Loucy (cell line): ENCODE measurements at regions not wholly inside any gene's neighbourhood (a gene's known extent, or its start where the extent isn't known, plus 50 kb on each side); places are given as distances from the start of the nearest gene placed in this dataset.

ENCODE experiments used
- H2AFZ ChIP-seq: fragments of 200-600 bp; sonication (generic); 2 replicates; pipeline ENCODE4 v1.6.0; 2016; ENCODE audit warnings: antibody characterized with exemption, mild to moderate bottlenecking, low read length, moderate library complexity
- H3F3A ChIP-seq: fragments of 200-600 bp; 2 replicates; pipeline ENCODE4 v1.6.0; 2016; ENCODE audit warnings: antibody characterized with exemption, low read depth, mild to moderate bottlenecking
- H3K27me3 ChIP-seq: fragments of 200-600 bp; sonication (generic); 2 replicates; pipeline ENCODE4 v1.6.1; 2014; ENCODE audit warnings: low read length, mild to moderate bottlenecking; ENCODE audit not compliant: insufficient read depth, poor library complexity, severe bottlenecking
- H3K36me3 ChIP-seq: fragments of 200-600 bp; sonication (generic); 2 replicates; pipeline ENCODE4 v1.6.1; 2016; ENCODE audit warnings: low read length; ENCODE audit not compliant: insufficient read depth
- H3K4me1 ChIP-seq: fragments of 200-600 bp; sonication (generic); 2 replicates; pipeline ENCODE4 v1.5.1; 2014; ENCODE audit warnings: low read length, mild to moderate bottlenecking; ENCODE audit not compliant: insufficient read depth, poor library complexity, severe bottlenecking
- H3K4me2 ChIP-seq: fragments of 200-600 bp; sonication (generic); 2 replicates; pipeline ENCODE4 v1.6.0; 2014; ENCODE audit warnings: antibody characterized with exemption, low read length, low read depth, mild to moderate bottlenecking; ENCODE audit not compliant: poor library complexity, severe bottlenecking
- H3K4me3 ChIP-seq: fragments of 200-600 bp; sonication (generic); 2 replicates; pipeline ENCODE4 v1.5.1; 2014; ENCODE audit warnings: low read length, mild to moderate bottlenecking, mixed read lengths; ENCODE audit not compliant: poor library complexity, severe bottlenecking
- H3K79me2 ChIP-seq: fragments of 200-600 bp; sonication (generic); 2 replicates; pipeline ENCODE4 v1.6.1; 2014; ENCODE audit warnings: low read length; ENCODE audit not compliant: insufficient read depth
- H3K9ac ChIP-seq: fragments of 200-600 bp; sonication (generic); 2 replicates; pipeline ENCODE4 v1.6.0; 2014; ENCODE audit warnings: mild to moderate bottlenecking, low read depth, low read length, moderate library complexity; ENCODE audit not compliant: poor library complexity, severe bottlenecking
- H3K9me2 ChIP-seq: fragments of 200-600 bp; sonication (generic); replicated peaks from 2 replicates; pipeline ENCODE4 v1.6.1; 2016; ENCODE audit warnings: low read depth, low read length, mixed read lengths
- H3K9me3 ChIP-seq: fragments of 200-600 bp; sonication (generic); 2 replicates; pipeline ENCODE4 v1.6.1; 2014; ENCODE audit warnings: mild to moderate bottlenecking, antibody characterized with exemption, low read length, low read depth; ENCODE audit not compliant: insufficient read depth
- H4K20me1 ChIP-seq: fragments of 200-600 bp; sonication (generic); 2 replicates; pipeline ENCODE4 v1.6.0; 2014; ENCODE audit warnings: antibody characterized with exemption, low read length, mild to moderate bottlenecking; ENCODE audit not compliant: insufficient read depth, poor library complexity, severe bottlenecking
- EZH2phosphoT487 ChIP-seq: fragments of 200-600 bp; IDR thresholded peaks from 2 replicates; pipeline ENCODE4 v1.6.1; 2018; ENCODE audit warnings: antibody characterized with exemption, mild to moderate bottlenecking, moderate library complexity, borderline replicate concordance
- TF ChIP-seq, protein P1 (sequence below): fragments of 200-600 bp; sonication (generic); conservative IDR thresholded peaks from 2 replicates; pipeline ENCODE4 v1.5.1; 2014; ENCODE audit warnings: mild to moderate bottlenecking, antibody characterized with exemption, low read length

- Histone ChIP-seq H3K9ac (no peak overlapping the region), H3K4me3 (no peak overlapping the region), H3K36me3 (no peaks in the 10 kb centered on the region), H3K79me2 (no peaks in the 10 kb centered on the region), H3K27me3 (no peaks in the 10 kb centered on the region), H4K20me1 (no peaks in the 10 kb centered on the region), H3K4me1 (no peaks in the 10 kb centered on the region), H2AFZ (no peak overlapping the region), H3K9me2 (no peaks in the 10 kb centered on the region), H3K9me3 (no peaks in the 10 kb centered on the region), H3K4me2 (no peak overlapping the region), H3F3A (no peaks in the 10 kb centered on the region)
- TF ChIP-seq, protein P1, sequence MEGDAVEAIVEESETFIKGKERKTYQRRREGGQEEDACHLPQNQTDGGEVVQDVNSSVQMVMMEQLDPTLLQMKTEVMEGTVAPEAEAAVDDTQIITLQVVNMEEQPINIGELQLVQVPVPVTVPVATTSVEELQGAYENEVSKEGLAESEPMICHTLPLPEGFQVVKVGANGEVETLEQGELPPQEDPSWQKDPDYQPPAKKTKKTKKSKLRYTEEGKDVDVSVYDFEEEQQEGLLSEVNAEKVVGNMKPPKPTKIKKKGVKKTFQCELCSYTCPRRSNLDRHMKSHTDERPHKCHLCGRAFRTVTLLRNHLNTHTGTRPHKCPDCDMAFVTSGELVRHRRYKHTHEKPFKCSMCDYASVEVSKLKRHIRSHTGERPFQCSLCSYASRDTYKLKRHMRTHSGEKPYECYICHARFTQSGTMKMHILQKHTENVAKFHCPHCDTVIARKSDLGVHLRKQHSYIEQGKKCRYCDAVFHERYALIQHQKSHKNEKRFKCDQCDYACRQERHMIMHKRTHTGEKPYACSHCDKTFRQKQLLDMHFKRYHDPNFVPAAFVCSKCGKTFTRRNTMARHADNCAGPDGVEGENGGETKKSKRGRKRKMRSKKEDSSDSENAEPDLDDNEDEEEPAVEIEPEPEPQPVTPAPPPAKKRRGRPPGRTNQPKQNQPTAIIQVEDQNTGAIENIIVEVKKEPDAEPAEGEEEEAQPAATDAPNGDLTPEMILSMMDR: no peak
- no peak for TF ChIP-seq EZH2phosphoT487
Measured at GRCh38 chr10:128563387-128563786, 437.2 kb upstream of the MKI67 start.

GRCh38 chr10:128563904-128564303 lies 437.7 kb upstream of the MKI67 start:
- no peak overlapping the region for H2AFZ ChIP-seq
- no peaks in the 10 kb centered on the region for H3K36me3 ChIP-seq
- no peak for TF ChIP-seq EZH2phosphoT487
- TF ChIP-seq, protein P1: no peak
- no peaks in the 10 kb centered on the region for H3K9me2 ChIP-seq
- H3K79me2 ChIP-seq: no peaks in the 10 kb centered on the region
- no peaks in the 10 kb centered on the region for H3F3A ChIP-seq
- H3K27me3 ChIP-seq: no peaks in the 10 kb centered on the region
- H3K4me1 ChIP-seq: no peaks in the 10 kb centered on the region
- H3K4me3 ChIP-seq: no peak overlapping the region
- H3K9ac ChIP-seq: no peak overlapping the region
- H4K20me1 ChIP-seq: no peaks in the 10 kb centered on the region
- no peaks in the 10 kb centered on the region for H3K9me3 ChIP-seq
- H3K4me2 ChIP-seq: no peak overlapping the region

GRCh38 chr10:128566361-128566968 lies 440.2 kb upstream of the MKI67 start:
- H3F3A ChIP-seq: no peaks in the 10 kb centered on the region
- no peak overlapping the region for H2AFZ ChIP-seq
- no peaks in the 10 kb centered on the region for H3K9me2 ChIP-seq
- no peaks in the 10 kb centered on the region for H3K4me1 ChIP-seq
- no peaks in the 10 kb centered on the region for H4K20me1 ChIP-seq
- no peak overlapping the region for H3K9ac ChIP-seq
- no peaks in the 10 kb centered on the region for H3K9me3 ChIP-seq
- no peak overlapping the region for H3K4me3 ChIP-seq
- H3K36me3 ChIP-seq: no peaks in the 10 kb centered on the region
- TF ChIP-seq, protein P1: no peak
- TF ChIP-seq EZH2phosphoT487: no peak
- H3K79me2 ChIP-seq: no peaks in the 10 kb centered on the region
- no peak overlapping the region for H3K4me2 ChIP-seq
- no peaks in the 10 kb centered on the region for H3K27me3 ChIP-seq
